Effector CD4-positive, alpha-beta T cell (primary cell): ENCODE measurements at regions not wholly inside any gene's neighbourhood (a gene's known extent, or its start where the extent isn't known, plus 50 kb on each side); places are given as distances from the start of the nearest gene placed in this dataset.

Source experiments
- DNase-seq: peaks from one replicate; pipeline ENCODE4 v3.0.0-alpha.2; 2020

- DNase-seq: no peak
Observed at GRCh38 chr14:96729889-96730288, 67.3 kb upstream of the VRK1 start.

GRCh38 chr14:96730386-96730785 lies 66.8 kb upstream of the VRK1 start:
- no peak for DNase-seq

- no peak for DNase-seq
Observed at GRCh38 chr14:96734076-96734622, 63.0 kb upstream of the VRK1 start.

- no peak for DNase-seq
Observed at GRCh38 chr14:96735526-96735925, 61.7 kb upstream of the VRK1 start.

- DNase-seq: no peak
Observed at GRCh38 chr14:96736439-96736838, 60.7 kb upstream of the VRK1 start.

- DNase-seq: no peak
Observed at GRCh38 chr14:96737881-96738280, 59.3 kb upstream of the VRK1 start.

- DNase-seq: no peak
Observed at GRCh38 chr14:96739200-96739910, 57.8 kb upstream of the VRK1 start.

GRCh38 chr14:96741151-96741977 lies 55.8 kb upstream of the VRK1 start:
- peak; percentile 64 for DNase-seq

GRCh38 chr14:96744262-96744661 lies 52.9 kb upstream of the VRK1 start:
- no peak for DNase-seq

GRCh38 chr14:96745500-96746051 lies 51.6 kb upstream of the VRK1 start:
- no peak for DNase-seq

- no peak for DNase-seq
Observed at GRCh38 chr14:96746101-96746500, 51.1 kb upstream of the VRK1 start.

- no peak for DNase-seq
Observed at GRCh38 chr14:96747006-96747405, 50.2 kb upstream of the VRK1 start.
